GM19239 (cell line): ENCODE measurements at regions not wholly inside any gene's neighbourhood (a gene's known extent, or its start where the extent isn't known, plus 50 kb on each side); places are given as distances from the start of the nearest gene placed in this dataset.

Source experiments
- DNase-seq: peaks from one replicate; pipeline ENCODE4 v3.0.0; 2011; ENCODE audit warnings: low spot score; ENCODE audit not compliant: insufficient read length
- FAIRE-seq: peaks from 2 replicates; lab custom pipeline; 2011; peaks lifted over from hg19 to GRCh38; lab: Jason Lieb, UNC

- no peak for FAIRE-seq
- DNase-seq = no peak
Measured at GRCh38 chr10:10811562-10811961, 206.1 kb upstream of the CELF2 start.

- FAIRE-seq (no peak), DNase-seq (no peak)
Measured at GRCh38 chr10:10813656-10814055, 204.0 kb upstream of the CELF2 start.

DNA sequence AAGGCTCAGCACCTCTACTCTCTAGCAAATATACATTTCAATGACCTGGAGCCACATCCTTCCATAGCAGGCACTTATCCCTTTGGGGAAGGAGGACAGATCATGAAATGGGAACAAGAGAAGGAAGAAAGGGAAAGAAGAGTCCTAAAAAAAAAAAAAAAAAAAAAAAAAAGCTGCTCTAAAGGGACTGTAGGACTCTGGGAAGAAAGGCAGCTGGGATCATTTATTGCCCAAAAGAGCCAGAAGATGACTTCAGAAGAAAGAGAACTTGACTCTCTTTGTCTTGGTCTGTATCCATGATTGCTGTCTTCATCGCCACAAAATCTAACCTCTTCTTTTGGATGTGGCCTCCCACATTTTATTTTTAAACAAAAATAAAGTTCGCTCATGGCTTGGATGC, 203.6 kb upstream of the CELF2 start:
- DNase-seq (no peak), FAIRE-seq (no peak)

GRCh38 chr10:10816447-10816846, 201.2 kb upstream of the CELF2 start:
- no peak for FAIRE-seq
- no peak for DNase-seq

DNA sequence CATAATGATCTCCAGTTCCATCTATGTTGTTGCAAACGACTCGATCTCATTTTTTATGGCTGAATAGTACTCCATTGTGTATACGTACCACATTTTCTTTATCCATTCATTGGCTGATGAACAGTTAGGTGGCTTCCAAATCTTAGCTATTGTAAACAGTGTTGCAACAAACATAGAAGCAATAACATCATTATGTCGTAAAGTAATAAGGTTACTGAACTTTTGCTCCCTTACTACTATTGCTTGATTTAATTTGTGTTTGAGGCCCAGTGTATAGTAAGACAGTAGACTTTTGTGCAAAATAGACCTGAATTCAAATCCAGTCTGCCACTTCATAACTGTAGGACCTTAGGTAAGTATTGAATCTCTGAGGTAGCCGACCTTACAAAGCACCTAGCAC, 200.1 kb upstream of the CELF2 start:
- FAIRE-seq (no peak), DNase-seq (no peak)

DNA sequence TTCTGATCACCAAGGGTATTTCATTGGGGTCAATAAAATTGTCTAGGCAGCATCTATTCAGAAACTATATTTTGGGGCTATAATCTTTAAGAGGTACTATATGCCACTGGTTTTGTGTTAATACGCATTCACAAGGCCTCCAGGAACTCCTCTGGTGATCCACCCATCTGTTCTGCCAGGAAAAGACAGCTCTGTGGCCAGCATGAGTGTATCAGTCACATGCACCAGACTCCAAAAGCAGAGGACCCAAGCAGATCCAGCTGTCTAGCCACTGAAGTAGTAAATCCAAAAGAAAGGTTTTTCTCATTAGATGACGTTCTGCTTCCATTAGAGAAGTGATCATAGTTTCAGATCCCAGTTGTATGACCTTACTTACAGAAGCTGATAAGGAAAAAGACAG, 199.6 kb upstream of the CELF2 start:
- DNase-seq = no peak
- FAIRE-seq = no peak

GRCh38 chr10:10819206-10819856, 198.3 kb upstream of the CELF2 start:
- DNase-seq = no peak
- FAIRE-seq = no peak

- no peak for DNase-seq
- FAIRE-seq = no peak
Measured at GRCh38 chr10:10821926-10822325, 195.7 kb upstream of the CELF2 start.

DNA sequence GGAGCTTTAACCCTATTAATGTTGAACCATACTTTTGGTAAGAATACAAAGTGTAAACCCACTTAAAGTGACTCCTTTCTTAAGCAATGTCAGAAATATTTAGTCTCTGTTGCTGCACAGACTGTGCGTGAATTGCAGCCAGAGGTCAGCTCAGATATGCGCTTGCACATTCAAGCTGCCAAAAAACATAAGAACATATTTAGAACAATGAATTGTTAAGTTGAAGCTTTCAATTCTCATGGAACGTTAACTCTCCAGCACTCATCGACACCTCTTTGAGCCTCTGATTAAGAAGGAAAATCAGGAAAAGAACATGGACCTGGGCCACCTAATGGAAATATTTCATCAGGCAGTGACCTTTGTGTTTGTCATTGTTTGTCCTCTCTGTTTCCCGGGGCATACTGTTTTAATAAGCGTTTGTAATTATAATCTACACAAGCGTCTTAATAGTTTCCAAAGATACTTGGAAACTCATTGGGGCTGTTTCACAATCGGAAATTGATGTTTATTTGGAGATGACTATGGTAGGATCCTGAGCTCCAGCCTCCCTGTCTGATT, 193.0 kb upstream of the CELF2 start:
- no peak for FAIRE-seq
- DNase-seq = no peak

- DNase-seq (no peak), FAIRE-seq (no peak)
Measured at GRCh38 chr10:10826125-10826524, 191.5 kb upstream of the CELF2 start.

DNA sequence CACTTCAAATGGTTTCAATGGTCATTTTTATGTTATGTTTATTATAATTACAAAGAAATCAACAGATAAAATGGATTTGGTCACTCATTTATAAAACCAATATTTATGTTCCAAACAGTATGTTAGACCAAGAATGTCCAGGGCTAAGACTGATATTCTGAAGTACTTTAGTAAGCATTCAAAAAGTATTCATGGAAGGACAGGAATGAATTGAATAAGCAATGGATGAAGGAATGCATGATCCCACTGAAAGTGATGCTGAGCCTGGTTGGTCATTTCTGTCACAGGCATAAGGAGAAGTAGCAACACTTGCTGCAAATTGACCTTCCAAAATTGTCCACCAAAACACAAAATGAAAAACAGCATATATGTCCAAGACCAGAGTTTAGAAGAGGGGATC, 189.0 kb upstream of the CELF2 start:
- DNase-seq (no peak), FAIRE-seq (no peak)

DNA sequence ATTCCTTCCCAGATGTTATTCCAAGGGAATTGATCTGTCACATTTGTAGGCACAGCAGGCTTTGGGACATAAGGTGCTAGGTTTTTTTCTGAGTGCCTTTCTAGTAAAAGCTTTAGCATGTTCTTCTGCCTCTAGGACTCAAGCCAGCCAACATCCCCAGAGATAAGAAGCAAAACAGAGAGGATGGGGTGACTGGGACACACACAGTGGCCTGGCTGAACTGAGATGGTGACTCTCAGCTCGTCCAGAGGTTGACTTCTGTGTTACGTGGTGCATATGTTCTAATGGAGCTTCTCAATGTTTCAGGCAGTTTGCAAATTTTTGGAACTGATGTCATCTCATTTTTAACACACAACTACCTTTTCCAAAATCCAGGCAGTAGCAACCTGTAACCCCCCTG, 188.1 kb upstream of the CELF2 start:
- FAIRE-seq (no peak), DNase-seq (no peak)

- DNase-seq (no peak), FAIRE-seq (no peak)
Measured at GRCh38 chr10:10830293-10830986, 187.2 kb upstream of the CELF2 start.

- DNase-seq (no peak), FAIRE-seq (no peak)
Measured at GRCh38 chr10:10831085-10831484, 186.6 kb upstream of the CELF2 start.

- DNase-seq = no peak
- FAIRE-seq = no peak
Measured at GRCh38 chr10:10833955-10834354, 183.7 kb upstream of the CELF2 start.

GRCh38 chr10:10844251-10844650, 173.4 kb upstream of the CELF2 start:
- FAIRE-seq (no peak), DNase-seq (no peak)

GRCh38 chr10:10845185-10845584, 172.5 kb upstream of the CELF2 start:
- no peak for DNase-seq
- no peak for FAIRE-seq

DNA sequence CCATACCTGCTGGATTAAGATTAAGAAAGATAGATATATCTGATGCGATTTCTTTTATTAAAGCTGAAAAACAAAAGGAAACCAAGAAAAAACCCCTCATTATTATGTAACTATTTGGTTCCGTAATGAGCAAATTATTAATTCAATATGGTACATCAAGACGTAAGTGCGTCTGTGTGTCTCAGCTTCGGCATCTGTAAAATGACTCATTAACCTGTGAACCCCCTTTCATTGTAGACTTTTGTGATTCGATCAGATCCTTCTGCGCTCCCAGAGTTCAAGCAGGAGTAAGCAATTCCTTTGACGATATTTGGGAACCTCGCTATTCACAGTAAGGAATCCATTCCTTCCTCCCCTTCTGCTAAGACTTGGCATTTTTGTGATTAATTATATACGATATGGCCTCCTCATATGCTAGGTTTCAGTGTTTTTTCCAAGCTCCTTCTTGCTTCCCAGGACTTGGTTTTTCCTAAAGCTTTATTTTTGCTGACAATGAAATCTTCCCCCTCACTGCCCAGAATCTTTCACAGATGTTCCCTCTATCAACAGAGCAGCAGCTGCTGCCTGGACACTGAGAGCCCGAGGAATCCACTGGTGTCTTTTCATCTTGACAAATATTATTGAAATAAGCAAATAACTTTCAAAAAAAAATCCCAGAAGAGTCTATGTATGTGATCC, 171.7 kb upstream of the CELF2 start:
- FAIRE-seq (no peak), DNase-seq (no peak)

- DNase-seq (no peak), FAIRE-seq (no peak)
Measured at GRCh38 chr10:10846504-10846900, 171.2 kb upstream of the CELF2 start.

- FAIRE-seq (no peak), DNase-seq (no peak)
Measured at GRCh38 chr10:10847387-10847786, 170.3 kb upstream of the CELF2 start.

DNA sequence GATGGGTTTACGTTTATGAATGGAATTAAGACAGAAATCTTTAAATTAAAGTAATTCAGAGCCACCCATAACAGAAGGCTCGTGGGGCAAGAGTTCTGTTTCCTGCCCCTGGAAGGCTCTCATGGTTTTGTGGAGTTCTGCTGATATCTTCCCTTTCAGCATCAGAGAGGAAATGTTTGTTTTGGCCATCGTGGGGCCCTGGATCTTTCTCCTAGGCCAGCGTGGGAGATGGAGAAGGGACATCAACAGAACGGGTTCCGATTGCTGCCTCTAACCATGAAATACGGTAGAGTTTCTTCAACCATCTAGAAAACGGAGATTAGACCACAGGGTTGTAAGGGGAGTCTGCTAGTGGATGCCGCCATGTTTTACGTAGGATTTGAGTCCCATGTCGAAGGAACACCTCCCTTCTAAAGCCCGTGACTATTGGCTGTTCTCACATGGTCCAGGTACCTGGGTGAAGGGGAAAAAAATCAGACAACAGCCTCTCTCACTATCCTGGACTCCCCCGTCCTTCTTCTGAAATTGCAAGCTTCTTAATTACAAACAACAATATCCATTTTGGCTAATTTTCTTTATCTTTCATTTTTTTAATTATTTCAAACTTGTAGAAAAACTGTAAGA, 169.1 kb upstream of the CELF2 start:
- DNase-seq (no peak), FAIRE-seq (no peak)
